Chondrocyte (in vitro differentiated cells): ENCODE measurements at regions not wholly inside any gene's neighbourhood (a gene's known extent, or its start where the extent isn't known, plus 50 kb on each side); places are given as distances from the start of the nearest gene placed in this dataset.
A peak's percentile ranks its signal among the peaks of the same experiment; 100 is the strongest.

ENCODE experiments used
- DNase-seq: peaks from one replicate; pipeline ENCODE4 v3.0.0; 2021; ENCODE audit warnings: mixed read lengths, low spot score
- H3K27ac Mint-ChIP-seq: one replicate; pipeline ENCODE4 v1.8.0; 2021; ENCODE audit warnings: mild to moderate bottlenecking, moderate library complexity, mixed read lengths; ENCODE audit not compliant: unreplicated experiment
- H3K27me3 Mint-ChIP-seq: 2 replicates; pipeline ENCODE4 v1.8.0; 2021; ENCODE audit warnings: low read depth, mixed read lengths
- H3K36me3 Mint-ChIP-seq: 2 replicates; pipeline ENCODE4 v1.8.0; 2021; ENCODE audit warnings: low read depth, mixed read lengths
- H3K4me1 Mint-ChIP-seq: 2 replicates; pipeline ENCODE4 v1.8.0; 2021; ENCODE audit warnings: low read depth, mild to moderate bottlenecking, mixed read lengths
- H3K4me3 Mint-ChIP-seq: one replicate; pipeline ENCODE4 v1.8.0; 2021; ENCODE audit warnings: mild to moderate bottlenecking, moderate library complexity, mixed read lengths; ENCODE audit not compliant: unreplicated experiment
- H3K9me3 Mint-ChIP-seq: 2 replicates; pipeline ENCODE4 v1.8.0; 2021; ENCODE audit warnings: low read depth, mixed read lengths
- TF ChIP-seq, protein P1 (sequence below): fragments of 200-600 bp; sonication (generic); IDR thresholded peaks from 2 replicates; pipeline ENCODE4 v1.5.0; 2021; ENCODE audit warnings: antibody characterized with exemption, mild to moderate bottlenecking, moderate library complexity

- TF ChIP-seq, protein P1, sequence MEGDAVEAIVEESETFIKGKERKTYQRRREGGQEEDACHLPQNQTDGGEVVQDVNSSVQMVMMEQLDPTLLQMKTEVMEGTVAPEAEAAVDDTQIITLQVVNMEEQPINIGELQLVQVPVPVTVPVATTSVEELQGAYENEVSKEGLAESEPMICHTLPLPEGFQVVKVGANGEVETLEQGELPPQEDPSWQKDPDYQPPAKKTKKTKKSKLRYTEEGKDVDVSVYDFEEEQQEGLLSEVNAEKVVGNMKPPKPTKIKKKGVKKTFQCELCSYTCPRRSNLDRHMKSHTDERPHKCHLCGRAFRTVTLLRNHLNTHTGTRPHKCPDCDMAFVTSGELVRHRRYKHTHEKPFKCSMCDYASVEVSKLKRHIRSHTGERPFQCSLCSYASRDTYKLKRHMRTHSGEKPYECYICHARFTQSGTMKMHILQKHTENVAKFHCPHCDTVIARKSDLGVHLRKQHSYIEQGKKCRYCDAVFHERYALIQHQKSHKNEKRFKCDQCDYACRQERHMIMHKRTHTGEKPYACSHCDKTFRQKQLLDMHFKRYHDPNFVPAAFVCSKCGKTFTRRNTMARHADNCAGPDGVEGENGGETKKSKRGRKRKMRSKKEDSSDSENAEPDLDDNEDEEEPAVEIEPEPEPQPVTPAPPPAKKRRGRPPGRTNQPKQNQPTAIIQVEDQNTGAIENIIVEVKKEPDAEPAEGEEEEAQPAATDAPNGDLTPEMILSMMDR = no peak
- peaks cover 16% of the 10 kb centered on the region for H3K4me1 Mint-ChIP-seq
- H3K27me3 Mint-ChIP-seq = no peaks in the 10 kb centered on the region
- H3K4me3 Mint-ChIP-seq = no peak overlapping the region
- H3K36me3 Mint-ChIP-seq = no peaks in the 10 kb centered on the region
- H3K27ac Mint-ChIP-seq = peak overlapping the region; percentile 37
- DNase-seq = no peak
- peaks cover 4% of the 10 kb centered on the region for H3K9me3 Mint-ChIP-seq
Measured at GRCh38 chr3:31077021-31077601, 182.7 kb upstream of the GADL1 start.

GRCh38 chr3:31077826-31078225 is 183.4 kb upstream of the GADL1 start:
- Mint-ChIP-seq H3K27ac (no peak overlapping the region), H3K36me3 (no peaks in the 10 kb centered on the region), H3K9me3 (no peaks in the 10 kb centered on the region), H3K4me1 (peaks cover 16% of the 10 kb centered on the region), H3K4me3 (no peak overlapping the region), H3K27me3 (no peaks in the 10 kb centered on the region)
- DNase-seq = no peak
- TF ChIP-seq, protein P1 = no peak

GRCh38 chr3:31079689-31080088 is 185.2 kb upstream of the GADL1 start:
- no peaks in the 10 kb centered on the region for H3K9me3 Mint-ChIP-seq
- DNase-seq = no peak
- H3K4me3 Mint-ChIP-seq = no peak overlapping the region
- H3K27ac Mint-ChIP-seq = no peak overlapping the region
- no peaks in the 10 kb centered on the region for H3K27me3 Mint-ChIP-seq
- TF ChIP-seq, protein P1 = no peak
- no peaks in the 10 kb centered on the region for H3K36me3 Mint-ChIP-seq
- peaks cover 16% of the 10 kb centered on the region for H3K4me1 Mint-ChIP-seq

- H3K9me3 Mint-ChIP-seq = no peaks in the 10 kb centered on the region
- peaks cover 16% of the 10 kb centered on the region for H3K4me1 Mint-ChIP-seq
- no peak overlapping the region for H3K27ac Mint-ChIP-seq
- no peaks in the 10 kb centered on the region for H3K36me3 Mint-ChIP-seq
- H3K27me3 Mint-ChIP-seq = no peaks in the 10 kb centered on the region
- no peak for DNase-seq
- no peak overlapping the region for H3K4me3 Mint-ChIP-seq
- TF ChIP-seq, protein P1 = no peak
Measured at GRCh38 chr3:31081018-31081662, 186.7 kb upstream of the GADL1 start.

DNA sequence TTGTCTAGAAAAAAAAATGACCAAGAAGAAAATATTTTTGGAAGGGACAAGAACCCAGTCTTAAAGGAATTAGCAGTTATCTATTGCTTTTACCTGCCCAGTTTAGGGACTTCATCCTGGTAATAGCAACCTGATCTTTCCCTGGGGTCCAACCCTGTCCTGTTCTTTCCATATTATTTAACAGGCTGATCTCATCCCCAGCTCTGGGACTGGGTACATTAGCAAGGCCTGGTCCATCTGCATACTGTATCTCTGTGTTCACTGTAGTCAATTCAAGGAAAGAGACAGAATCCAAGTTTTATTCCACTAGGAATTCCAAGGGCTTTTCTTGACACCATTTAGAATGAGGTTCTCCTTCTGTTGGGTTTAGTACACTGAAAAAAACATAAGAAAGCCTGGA is 191.7 kb upstream of the GADL1 start:
- H3K4me1 Mint-ChIP-seq = peaks cover 2% of the 10 kb centered on the region
- H3K27ac Mint-ChIP-seq = no peak overlapping the region

More for the DNA sequence above, 191.7 kb upstream of the GADL1 start:
- Mint-ChIP-seq H3K27me3 (no peaks in the 10 kb centered on the region), H3K36me3 (no peaks in the 10 kb centered on the region), H3K9me3 (no peaks in the 10 kb centered on the region), H3K4me3 (no peak overlapping the region)
- TF ChIP-seq, protein P1 = no peak
- no peak for DNase-seq
